GM20431 (cell line): ENCODE measurements at regions not wholly inside any gene's neighbourhood (a gene's known extent, or its start where the extent isn't known, plus 50 kb on each side); places are given as distances from the start of the nearest gene placed in this dataset.
"Not testable (repeated sequence)": the region's sequence is repeated elsewhere in the genome, so short reads cannot be mapped to it uniquely, and the experiment has no call there.

ENCODE experiments used
- in situ Hi-C: fragments of 300-500 bp; cut with MseI, MboI; formaldehyde crosslinking; loops from one replicate; pipeline ENCODE4 v1.15.0; 2020; ENCODE audit warnings: low sequenced_read_pairs; ENCODE audit not compliant: unreplicated experiment

DNA sequence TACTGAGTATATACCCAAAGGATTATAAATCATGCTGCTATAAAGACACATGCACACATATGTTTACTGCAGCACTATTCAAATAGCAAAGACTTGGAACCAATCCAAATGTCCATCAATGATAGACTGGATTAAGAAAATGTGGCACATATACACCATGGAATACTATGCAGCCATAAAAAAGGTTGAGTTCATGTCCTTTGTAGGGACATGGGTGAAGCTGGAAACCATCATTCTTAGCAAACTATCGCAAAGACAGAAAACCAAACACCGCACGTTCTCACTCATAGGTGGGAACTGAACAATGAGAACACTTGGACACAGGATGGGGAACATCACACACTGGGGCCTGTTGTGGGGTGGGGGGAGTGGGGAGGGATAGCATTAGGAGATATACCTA, 378.3 kb upstream of the PIK3R1 start:
- in situ Hi-C loops: not testable (repeated sequence)

GRCh38 chr5:67836496-67836895, 379.1 kb upstream of the PIK3R1 start:
- in situ Hi-C loops: not testable (repeated sequence)

- in situ Hi-C loops: no loop called here
Observed at GRCh38 chr5:67831048-67831447, 384.5 kb upstream of the PIK3R1 start.

- in situ Hi-C loops: no loop called here
Observed at GRCh38 chr5:67827541-67827940, 388.0 kb upstream of the PIK3R1 start.

DNA sequence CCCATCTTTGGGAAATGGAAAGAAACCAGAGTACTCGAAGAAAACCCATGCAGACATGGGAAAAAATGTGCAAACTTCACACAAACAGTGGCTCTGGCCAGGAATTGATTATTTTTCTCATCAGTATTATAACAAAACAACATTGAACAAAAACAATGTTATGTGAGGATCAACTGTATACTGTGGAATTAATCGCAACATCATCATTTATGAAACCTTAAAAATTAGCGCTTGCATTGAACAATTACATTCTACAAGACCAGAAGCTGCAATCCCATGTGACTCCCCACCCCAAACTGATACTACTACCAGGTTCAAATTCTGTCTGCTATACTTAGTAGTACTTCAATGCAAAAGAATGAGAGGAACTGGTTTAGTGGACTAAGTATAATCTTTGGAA, 390.7 kb upstream of the PIK3R1 start:
- in situ Hi-C loops: no loop called here

- in situ Hi-C loops: no loop called here
Observed at GRCh38 chr5:67817652-67818051, 397.9 kb upstream of the PIK3R1 start.

- in situ Hi-C loops: no loop called here
Observed at GRCh38 chr5:67816456-67816855, 399.1 kb upstream of the PIK3R1 start.

DNA sequence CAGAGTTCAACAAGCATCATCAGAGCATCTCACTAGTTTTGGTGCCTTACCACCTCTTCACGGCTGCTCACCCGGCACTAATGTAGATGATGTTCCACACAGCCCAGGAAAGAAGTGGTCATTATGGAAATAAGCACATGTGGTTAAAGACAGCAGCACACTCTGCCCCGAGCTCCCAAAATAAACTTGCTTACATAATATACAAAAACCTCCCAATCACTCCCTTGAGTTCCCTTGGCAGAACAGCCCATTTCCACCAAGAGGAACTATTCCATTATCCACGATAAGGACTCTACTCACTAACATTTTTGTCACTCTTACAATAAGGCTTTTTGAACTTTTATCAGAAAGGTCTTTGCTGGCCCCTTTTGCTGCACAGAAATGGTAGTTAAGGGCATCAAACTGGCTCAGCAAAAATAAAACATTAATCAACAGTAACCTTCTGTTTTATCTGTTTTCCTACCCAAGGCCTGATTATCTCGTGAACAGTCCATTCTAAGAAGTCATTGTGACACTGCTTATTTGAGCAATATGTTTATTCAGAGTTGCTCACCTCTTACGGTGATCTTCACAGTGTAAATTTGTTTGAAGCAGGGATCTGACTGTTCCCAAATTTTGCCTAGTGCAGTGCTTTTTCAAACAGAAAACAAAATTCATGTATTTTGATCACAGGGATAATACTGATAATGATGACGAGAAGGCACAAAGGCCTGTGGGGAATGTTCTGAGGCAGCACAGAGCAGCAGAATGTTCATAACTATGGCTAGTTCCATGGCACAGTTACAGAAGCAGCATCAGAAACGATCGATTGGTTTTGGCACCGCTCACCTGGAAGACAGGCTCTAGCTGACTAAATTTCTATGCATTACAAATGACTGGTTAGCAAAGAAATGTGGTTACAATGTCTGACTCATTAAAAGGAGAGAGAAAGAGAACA, 399.8 kb upstream of the PIK3R1 start:
- in situ Hi-C loops: no loop called here

- in situ Hi-C loops: no loop called here
Observed at GRCh38 chr5:67814569-67815311, 400.8 kb upstream of the PIK3R1 start.

DNA sequence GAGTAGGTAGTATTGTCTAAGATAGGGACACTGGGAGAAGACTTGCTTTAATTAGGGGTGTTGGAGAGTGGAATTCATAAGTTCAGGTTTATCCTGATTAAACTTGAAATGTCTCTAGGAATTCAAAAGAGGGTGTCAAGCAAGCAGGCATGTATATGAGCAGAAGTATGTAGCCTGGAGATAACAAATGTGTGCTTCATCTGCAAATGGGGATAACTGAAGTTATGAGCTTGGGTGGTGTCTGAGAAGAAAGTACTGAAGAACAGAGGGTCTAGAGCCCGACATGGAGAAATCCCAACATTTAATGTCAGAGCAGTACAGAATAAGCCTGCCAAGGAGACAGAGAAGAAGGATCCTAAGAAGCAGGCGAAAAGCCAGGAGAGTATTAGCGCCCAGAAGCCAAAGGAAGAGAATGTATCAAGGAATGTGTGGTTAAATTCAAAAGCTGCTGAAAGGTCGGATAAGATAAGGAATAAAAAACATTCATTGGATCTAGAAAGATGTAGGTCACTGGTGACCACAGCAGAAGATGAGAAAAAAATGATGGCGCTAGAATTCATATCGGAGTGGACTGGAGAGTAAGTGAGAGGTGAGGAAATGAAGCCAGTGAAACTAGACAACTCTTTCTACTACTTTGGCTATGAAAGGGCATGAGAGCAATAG, 401.5 kb upstream of the PIK3R1 start:
- in situ Hi-C loops: no loop called here

- in situ Hi-C loops: no loop called here
Observed at GRCh38 chr5:67809589-67809988, 406.0 kb upstream of the PIK3R1 start.

DNA sequence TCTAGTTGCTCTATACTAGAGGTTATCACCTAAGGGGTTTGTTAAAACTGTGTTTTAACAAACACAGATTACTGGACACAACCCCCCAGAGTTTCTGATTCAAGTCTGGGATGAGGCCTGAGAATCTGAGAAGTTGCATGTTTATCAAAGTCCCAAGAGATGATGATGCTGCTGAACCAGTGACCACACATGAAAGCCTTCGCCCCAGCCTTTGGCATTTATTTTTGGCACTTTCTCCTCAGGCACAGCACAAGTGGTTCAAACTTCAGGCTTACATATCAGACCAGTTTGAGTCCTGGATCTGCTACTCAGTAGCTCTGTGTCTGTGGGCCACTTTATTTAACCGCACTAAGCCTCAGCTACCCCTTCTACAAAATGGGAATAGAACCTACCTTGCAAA, 407.2 kb upstream of the PIK3R1 start:
- in situ Hi-C loops: no loop called here

DNA sequence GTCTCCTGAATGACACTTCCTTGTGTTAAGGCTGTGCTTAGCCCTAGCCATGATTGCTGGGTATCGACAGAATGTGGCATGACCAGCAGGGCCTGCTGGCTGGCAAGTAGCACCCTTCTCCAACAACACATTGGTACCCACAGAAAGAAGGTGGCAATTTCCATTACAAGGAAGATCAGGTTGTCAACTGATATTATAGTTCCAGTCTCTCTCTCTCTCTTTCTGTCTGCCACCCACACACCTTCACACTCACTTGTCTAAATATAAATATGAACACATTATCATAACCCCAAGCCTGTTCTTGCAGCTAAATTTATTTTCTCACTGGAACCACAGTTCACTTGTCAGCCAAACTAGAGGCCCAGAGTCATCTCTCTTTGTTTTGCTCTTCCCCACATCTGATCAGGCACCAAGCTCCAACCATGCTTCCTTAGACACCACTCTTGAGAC, 408.1 kb upstream of the PIK3R1 start:
- in situ Hi-C loops: no loop called here

DNA sequence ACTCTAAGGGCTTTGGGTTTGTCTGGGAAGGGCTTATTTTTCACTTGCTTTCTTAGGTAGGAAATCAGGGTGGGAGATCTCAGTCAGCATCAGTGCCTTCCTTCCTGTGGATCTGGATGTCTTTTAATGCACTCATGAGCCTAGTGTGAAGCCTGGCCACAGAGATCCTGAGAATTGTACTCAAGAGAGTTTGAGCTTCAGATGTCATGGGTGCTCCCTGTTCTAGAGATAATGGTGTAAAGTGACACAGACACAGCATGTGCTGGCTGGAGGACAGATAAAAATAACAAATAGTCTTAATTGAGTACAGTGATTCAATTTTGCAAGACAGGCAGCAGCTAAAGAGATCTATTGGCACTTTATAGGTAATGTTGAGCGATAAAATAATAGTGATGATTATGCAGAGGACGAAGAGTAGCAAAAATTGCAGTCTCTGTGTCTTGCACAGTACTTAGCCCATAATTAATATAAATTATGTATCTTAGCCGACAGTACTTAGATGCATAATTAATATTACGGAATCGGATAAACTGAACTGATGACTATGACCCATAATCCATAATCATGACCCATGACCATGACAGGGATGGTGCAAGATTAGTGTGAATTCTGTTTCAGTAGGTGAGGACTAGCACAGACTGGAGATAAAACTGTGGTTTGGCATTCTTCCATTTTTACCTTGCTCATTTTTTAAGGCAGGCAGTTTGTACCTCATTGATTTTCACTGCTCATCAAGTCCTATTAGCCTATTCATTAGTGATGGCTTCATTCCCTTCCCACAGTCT, 408.7 kb upstream of the PIK3R1 start:
- in situ Hi-C loops: no loop called here

DNA sequence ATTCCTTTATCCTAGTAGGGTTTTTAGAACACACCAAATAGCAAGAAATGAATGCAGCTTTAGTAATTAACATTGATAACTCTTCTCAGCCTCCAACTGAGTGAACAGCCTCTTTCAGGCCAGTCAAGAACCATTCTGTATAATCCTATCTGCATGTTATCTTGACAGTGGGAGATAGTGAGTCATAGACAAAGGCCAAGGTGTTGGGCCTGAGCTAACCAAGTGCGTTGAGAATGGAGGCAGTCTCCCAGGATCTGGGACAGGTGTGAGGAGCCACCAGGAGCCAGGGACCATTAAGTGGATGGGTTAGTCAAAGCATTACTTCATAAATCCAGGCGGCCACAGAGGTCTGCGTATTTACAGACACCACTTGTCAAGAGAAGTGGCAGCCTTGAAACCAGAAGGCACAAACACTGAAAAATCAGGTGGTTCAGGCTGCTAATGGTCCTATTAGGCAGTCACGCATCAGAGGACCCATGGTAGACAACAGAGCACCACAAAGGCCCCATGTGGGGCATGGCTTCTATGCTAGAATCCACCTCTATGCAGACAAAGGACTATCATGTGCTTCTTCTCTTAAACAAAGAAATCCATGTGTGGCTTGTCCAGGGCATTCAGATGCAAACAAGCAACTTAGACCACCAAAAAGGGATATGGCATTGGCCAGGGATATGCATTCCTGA, 409.7 kb upstream of the PIK3R1 start:
- in situ Hi-C loops: no loop called here

- in situ Hi-C loops: no loop called here
Observed at GRCh38 chr5:67802766-67803165, 412.8 kb upstream of the PIK3R1 start.

- in situ Hi-C loops: no loop called here
Observed at GRCh38 chr5:67799732-67800234, 415.8 kb upstream of the PIK3R1 start.

DNA sequence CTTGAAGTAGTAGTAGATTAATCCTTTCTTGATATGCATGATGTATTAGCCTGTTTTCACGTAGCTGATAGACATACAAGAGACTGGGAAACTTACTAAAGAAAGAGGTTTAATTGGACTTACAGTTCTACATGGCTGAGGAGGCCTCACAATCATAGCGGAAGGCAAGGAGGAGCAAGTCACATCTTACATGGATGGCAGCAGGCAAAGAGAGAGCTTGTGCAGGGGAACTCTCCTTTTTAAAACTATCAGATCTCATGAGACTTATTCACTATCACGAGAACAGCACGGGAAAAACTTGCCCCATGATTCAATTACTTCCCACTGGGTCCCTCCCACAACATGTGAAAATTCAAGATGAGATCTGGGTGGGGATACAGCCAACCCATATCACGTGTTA, 417.1 kb upstream of the PIK3R1 start:
- in situ Hi-C loops: not testable (repeated sequence)

- in situ Hi-C loops: no loop called here
Observed at GRCh38 chr5:67795781-67796477, 419.6 kb upstream of the PIK3R1 start.
